ENCODE measurements at regions not wholly inside any gene's neighbourhood (a gene's known extent, or its start where the extent isn't known, plus 50 kb on each side); places are given as distances from the start of the nearest gene placed in this dataset.

DNA sequence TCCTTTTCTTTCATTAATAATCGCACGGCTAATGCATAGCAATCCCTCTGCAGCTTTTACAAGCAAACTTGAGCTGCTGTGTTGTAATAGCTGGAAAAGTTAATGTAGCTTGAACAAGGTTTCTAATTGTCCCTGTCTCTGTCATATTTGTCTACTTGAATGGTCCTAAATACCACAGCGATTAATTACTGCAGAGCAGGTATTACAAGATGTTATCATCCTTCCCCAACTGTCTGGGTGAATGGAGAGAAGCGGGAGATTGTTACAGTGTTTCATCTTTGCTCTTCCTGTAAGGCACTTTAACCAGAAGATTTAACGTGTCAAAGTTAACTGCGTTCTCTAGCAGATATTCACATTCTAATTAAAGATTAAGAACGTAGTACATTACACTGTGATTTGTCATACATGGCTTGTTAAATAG, 422.2 kb upstream of the POU3F3 start:
- TF ChIP-seq, protein P1, sequence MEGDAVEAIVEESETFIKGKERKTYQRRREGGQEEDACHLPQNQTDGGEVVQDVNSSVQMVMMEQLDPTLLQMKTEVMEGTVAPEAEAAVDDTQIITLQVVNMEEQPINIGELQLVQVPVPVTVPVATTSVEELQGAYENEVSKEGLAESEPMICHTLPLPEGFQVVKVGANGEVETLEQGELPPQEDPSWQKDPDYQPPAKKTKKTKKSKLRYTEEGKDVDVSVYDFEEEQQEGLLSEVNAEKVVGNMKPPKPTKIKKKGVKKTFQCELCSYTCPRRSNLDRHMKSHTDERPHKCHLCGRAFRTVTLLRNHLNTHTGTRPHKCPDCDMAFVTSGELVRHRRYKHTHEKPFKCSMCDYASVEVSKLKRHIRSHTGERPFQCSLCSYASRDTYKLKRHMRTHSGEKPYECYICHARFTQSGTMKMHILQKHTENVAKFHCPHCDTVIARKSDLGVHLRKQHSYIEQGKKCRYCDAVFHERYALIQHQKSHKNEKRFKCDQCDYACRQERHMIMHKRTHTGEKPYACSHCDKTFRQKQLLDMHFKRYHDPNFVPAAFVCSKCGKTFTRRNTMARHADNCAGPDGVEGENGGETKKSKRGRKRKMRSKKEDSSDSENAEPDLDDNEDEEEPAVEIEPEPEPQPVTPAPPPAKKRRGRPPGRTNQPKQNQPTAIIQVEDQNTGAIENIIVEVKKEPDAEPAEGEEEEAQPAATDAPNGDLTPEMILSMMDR (IDR thresholded peaks at IDR 0.05) = no peak
- TF ChIP-seq POLR2A (IDR thresholded peaks at IDR 0.05) = no peak

Measured in uterus (tissue), 2 donors.